H1 (cell line): ENCODE measurements at regions not wholly inside any gene's neighbourhood (a gene's known extent, or its start where the extent isn't known, plus 50 kb on each side); places are given as distances from the start of the nearest gene placed in this dataset.

Experiments used
- ATF3 ChIP-seq: IDR thresholded peaks from 2 replicates; pipeline ENCODE4 v1.6.1; 2011; ENCODE audit warnings: low read depth, mild to moderate bottlenecking, low read length; ENCODE audit not compliant: insufficient read depth
- CHD2 ChIP-seq: IDR thresholded peaks from 2 replicates; pipeline ENCODE4 v1.6.1; 2012; ENCODE audit warnings: low read length, improper control_type of control experiment
- CHD7 ChIP-seq: fragments of 300-600 bp; sonication (generic); IDR thresholded peaks from 2 replicates; pipeline ENCODE4 v1.7.1; 2012; ENCODE audit warnings: low read length, moderate library complexity, mild to moderate bottlenecking, inconsistent platforms; ENCODE audit not compliant: insufficient replicate concordance
- E2F6 ChIP-seq: IDR thresholded peaks from 2 replicates; pipeline ENCODE4 v1.6.1; 2012; ENCODE audit warnings: inconsistent platforms
- JUN ChIP-seq: IDR thresholded peaks from 2 replicates; pipeline ENCODE4 v1.6.1; 2011; ENCODE audit warnings: low read depth, mild to moderate bottlenecking, improper control_type of control experiment, low read length
- KDM5A ChIP-seq: fragments of 200-600 bp; IDR thresholded peaks from 2 replicates; pipeline ENCODE4 v1.7.1; 2012; ENCODE audit warnings: mild to moderate bottlenecking, low read length, inconsistent platforms, mixed read lengths
- USF2 ChIP-seq: IDR thresholded peaks from 2 replicates; pipeline ENCODE4 v1.6.1; 2011; ENCODE audit warnings: low read length, improper control_type of control experiment

- TF ChIP-seq CHD7 (no peak), ATF3 (no peak), JUN (no peak), USF2 (no peak), KDM5A (no peak), CHD2 (no peak), E2F6 (no peak)
Observed at GRCh38 chr1:29784276-29785136, 548.2 kb downstream of the PTPRU start (continued).
